HEK293 (cell line): ENCODE measurements at regions not wholly inside any gene's neighbourhood (a gene's known extent, or its start where the extent isn't known, plus 50 kb on each side); places are given as distances from the start of the nearest gene placed in this dataset.

Experiments used
- CTCF ChIA-PET: fragments of 350-600 bp; formaldehyde crosslinking; extraction: SDS; loops from one replicate; lab custom pipeline; 2021; ENCODE audit warnings: antibody characterized with exemption; lab: Yijun Ruan, JAX
- POLR2A ChIA-PET: fragments of 300-600 bp; formaldehyde crosslinking; extraction: SDS; loops from one replicate; lab custom pipeline; 2020; ENCODE audit warnings: antibody characterized with exemption, inconsistent platforms; lab: Yijun Ruan, JAX
- H3K27ac ChIP-seq: fragments of 200-500 bp; sonication (Bioruptor generic); 2 replicates; pipeline ENCODE4 v1.5.1; 2014; ENCODE audit warnings: low read depth, low read length, control low read depth, inconsistent platforms; ENCODE audit errors: extremely low read depth
- H3K36me3 ChIP-seq, 2 experiments: fragments of 200-500 bp in 1 of 2; sonication (Bioruptor generic) in 1 of 2; 1 replicate in 1 of 2; 2 replicates in 1 of 2; pipeline ENCODE4 v1.5.1; 2014 to 2017; ENCODE audit warnings: inconsistent platforms in 2 of 2, low read length in 2 of 2; ENCODE audit not compliant: control insufficient read depth in 2 of 2, insufficient read depth in 1 of 2
- H3K4me1 ChIP-seq: fragments of 200-500 bp; sonication (Bioruptor generic); 2 replicates; pipeline ENCODE4 v1.5.1; 2014; ENCODE audit warnings: mild to moderate bottlenecking, low read length, inconsistent platforms; ENCODE audit not compliant: control insufficient read depth, insufficient read depth
- H3K4me3 ChIP-seq: 2 replicates; pipeline ENCODE4 v1.5.1; 2011; ENCODE audit warnings: low read depth, mild to moderate bottlenecking, control low read depth, low read length, moderate library complexity
- H3K9me3 ChIP-seq: fragments of 200-500 bp; sonication (Bioruptor generic); 2 replicates; pipeline ENCODE4 v1.5.1; 2014; ENCODE audit warnings: low read depth, low read length, inconsistent platforms; ENCODE audit not compliant: control insufficient read depth, insufficient read depth
- AEBP2 ChIP-seq: fragments of 450-650 bp; formaldehyde crosslinking; IDR thresholded peaks from 2 replicates; pipeline ENCODE4 v1.5.1; 2016; ENCODE audit warnings: missing biosample characterization, missing genetic modification characterization, borderline replicate concordance
- HOXA7 ChIP-seq: sonication (generic); formaldehyde crosslinking; IDR thresholded peaks from 2 replicates; pipeline ENCODE4 v1.8.1; 2022; ENCODE audit warnings: missing genetic modification reagents, borderline replicate concordance
- KLF1 ChIP-seq: fragments of 450-650 bp; formaldehyde crosslinking; IDR thresholded peaks from 2 replicates; pipeline ENCODE4 v1.5.1; 2016; ENCODE audit warnings: missing biosample characterization, missing genetic modification characterization
- KLF7 ChIP-seq: fragments of 450-650 bp; formaldehyde crosslinking; IDR thresholded peaks from 2 replicates; pipeline ENCODE4 v1.5.1; 2016; ENCODE audit warnings: missing biosample characterization, missing genetic modification characterization, borderline replicate concordance
- PRDM10 ChIP-seq: fragments of 450-650 bp; formaldehyde crosslinking; IDR thresholded peaks from 2 replicates; pipeline ENCODE4 v1.5.1; 2016; ENCODE audit warnings: missing biosample characterization, missing genetic modification characterization
- PRDM2 ChIP-seq: fragments of 450-650 bp; formaldehyde crosslinking; IDR thresholded peaks from 2 replicates; pipeline ENCODE4 v1.5.1; 2016; ENCODE audit warnings: missing biosample characterization, missing genetic modification characterization, borderline replicate concordance
- ZBTB10 ChIP-seq: fragments of 450-650 bp; formaldehyde crosslinking; IDR thresholded peaks from 2 replicates; pipeline ENCODE4 v1.5.1; 2016; ENCODE audit warnings: missing biosample characterization, missing genetic modification characterization
- ZNF157 ChIP-seq: fragments of 450-650 bp; formaldehyde crosslinking; IDR thresholded peaks from 2 replicates; pipeline ENCODE4 v1.5.1; 2016; ENCODE audit warnings: missing biosample characterization, missing genetic modification characterization
- ZNF18 ChIP-seq: fragments of 450-650 bp; formaldehyde crosslinking; IDR thresholded peaks from 2 replicates; pipeline ENCODE4 v1.5.1; 2016; ENCODE audit warnings: missing biosample characterization, missing genetic modification characterization
- ZNF2 ChIP-seq: fragments of 450-650 bp; formaldehyde crosslinking; IDR thresholded peaks from 2 replicates; pipeline ENCODE4 v1.5.1; 2016; ENCODE audit warnings: missing biosample characterization, missing genetic modification characterization
- ZNF23 ChIP-seq: fragments of 450-650 bp; formaldehyde crosslinking; IDR thresholded peaks from 2 replicates; pipeline ENCODE4 v1.5.1; 2016; ENCODE audit warnings: missing biosample characterization, missing genetic modification characterization, borderline replicate concordance
- ZNF354C ChIP-seq: fragments of 450-650 bp; formaldehyde crosslinking; IDR thresholded peaks from 2 replicates; pipeline ENCODE4 v1.5.1; 2016; ENCODE audit warnings: missing biosample characterization, missing genetic modification characterization, low read depth, borderline replicate concordance
- ZNF488 ChIP-seq: fragments of 450-650 bp; formaldehyde crosslinking; IDR thresholded peaks from 2 replicates; pipeline ENCODE4 v1.5.1; 2016; ENCODE audit warnings: missing biosample characterization, missing genetic modification characterization
- ZNF580 ChIP-seq: fragments of 450-650 bp; formaldehyde crosslinking; IDR thresholded peaks from 2 replicates; pipeline ENCODE4 v1.5.1; 2016; ENCODE audit warnings: missing biosample characterization, missing genetic modification characterization
- ZNF610 ChIP-seq: fragments of 450-650 bp; formaldehyde crosslinking; IDR thresholded peaks from 2 replicates; pipeline ENCODE4 v1.5.1; 2016; ENCODE audit warnings: missing biosample characterization, missing genetic modification characterization, borderline replicate concordance
- ZNF670 ChIP-seq: fragments of 450-650 bp; formaldehyde crosslinking; IDR thresholded peaks from 2 replicates; pipeline ENCODE4 v1.5.1; 2016; ENCODE audit warnings: missing biosample characterization, missing genetic modification characterization, low read depth
- ZNF677 ChIP-seq: fragments of 450-650 bp; IDR thresholded peaks from 2 replicates; pipeline ENCODE4 v1.5.0; 2018; ENCODE audit warnings: missing biosample characterization, mild to moderate bottlenecking, missing genetic modification characterization, moderate library complexity
- ZNF701 ChIP-seq: fragments of 450-650 bp; formaldehyde crosslinking; IDR thresholded peaks from 2 replicates; pipeline ENCODE4 v1.5.1; 2016; ENCODE audit warnings: missing biosample characterization, missing genetic modification characterization

- Histone ChIP-seq H3K4me1 (no peaks in the 10 kb centered on the region), H3K27ac (no peak overlapping the region), H3K36me3 (no peaks in the 10 kb centered on the region), H3K4me3 (no peak overlapping the region), H3K9me3 (no peaks in the 10 kb centered on the region)
- TF ChIP-seq PRDM2 (tag by site-specific recombination) (no peak), ZNF157 (tag by site-specific recombination) (no peak), ZNF23 (tag by site-specific recombination) (no peak), PRDM10 (no peak), KLF1 (no peak), ZNF701 (no peak), ZNF488 (tag by site-specific recombination) (no peak), ZBTB10 (no peak), ZNF670 (no peak), HOXA7 (CRISPR knock-in tag) (no peak), ZNF580 (tag by site-specific recombination) (no peak)
- ChIA-PET CTCF (no interaction called here), POLR2A (no interaction called here)
These were observed 92.6 kb downstream of the FAT3 start for GRCh38 chr11:92317222-92317621.

- Histone ChIP-seq H3K27ac (no peak overlapping the region), H3K9me3 (no peaks in the 10 kb centered on the region), H3K36me3 (no peaks in the 10 kb centered on the region), H3K4me1 (no peaks in the 10 kb centered on the region), H3K4me3 (no peak overlapping the region)
- ChIA-PET CTCF (interaction anchor here (0.8 kb wide), 1 partner anchor 23 kb away, joined by 3 read pairs; no protein-coding TSS in a partner anchor), POLR2A (no interaction called here)
- TF ChIP-seq ZNF677 (tag by site-specific recombination) (no peak), ZNF610 (tag by site-specific recombination) (no peak), ZNF2 (tag by site-specific recombination) (no peak), ZNF354C (tag by site-specific recombination) (no peak), ZNF18 (no peak), KLF7 (tag by site-specific recombination) (no peak), AEBP2 (tag by site-specific recombination) (no peak), ZNF580 (tag by site-specific recombination) (no peak)
These were observed 93.1 kb downstream of the FAT3 start for GRCh38 chr11:92317721-92318120.
